GM23248 (cell line): ENCODE measurements at regions not wholly inside any gene's neighbourhood (a gene's known extent, or its start where the extent isn't known, plus 50 kb on each side); places are given as distances from the start of the nearest gene placed in this dataset.
"Not testable (repeated sequence)": the region's sequence is repeated elsewhere in the genome, so short reads cannot be mapped to it uniquely, and the experiment has no call there.

ENCODE experiments used
- EZH2 ChIP-seq: fragments of 200-600 bp; sonication (generic); IDR thresholded peaks from 2 replicates; pipeline ENCODE4 v1.6.1; 2018; ENCODE audit warnings: antibody characterized with exemption, mild to moderate bottlenecking; ENCODE audit not compliant: insufficient read depth, poor library complexity, severe bottlenecking
- EZH2phosphoT487 ChIP-seq: fragments of 200-600 bp; sonication (generic); IDR thresholded peaks from 2 replicates; pipeline ENCODE4 v1.6.1; 2018; ENCODE audit warnings: antibody characterized with exemption, moderate library complexity, mild to moderate bottlenecking, low read depth; ENCODE audit not compliant: insufficient read depth

DNA sequence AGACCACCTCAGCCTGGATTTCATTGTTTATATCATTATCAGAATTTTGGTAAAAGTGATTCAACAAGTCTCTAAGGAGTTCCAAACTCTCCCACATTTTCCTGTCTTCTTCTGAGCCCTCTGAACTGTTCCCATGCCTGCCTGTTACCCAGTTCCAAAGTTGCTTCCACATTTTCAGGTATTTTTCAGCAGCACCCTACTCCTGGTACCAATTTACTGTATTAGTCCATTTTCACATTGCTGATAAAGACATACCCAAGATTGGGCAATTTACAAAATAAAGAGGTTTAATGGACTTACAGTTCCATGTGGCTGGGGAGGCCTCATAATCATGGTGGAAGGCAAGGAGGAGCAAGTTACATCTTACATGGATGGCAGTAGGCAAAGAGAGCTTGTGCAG is 1087.3 kb downstream of the DIAPH3 start:
- TF ChIP-seq EZH2, EZH2phosphoT487: not testable (repeated sequence)
